NCI-H345 treated with DMSO at 0.1 percent for 48 hours (cell line): ENCODE measurements at regions not wholly inside any gene's neighbourhood (a gene's known extent, or its start where the extent isn't known, plus 50 kb on each side); places are given as distances from the start of the nearest gene placed in this dataset.
"Not testable (repeated sequence)": the region's sequence is repeated elsewhere in the genome, so short reads cannot be mapped to it uniquely, and the experiment has no call there.

ENCODE experiments used
- DNase-seq: peaks from one replicate; lab custom pipeline; 2025; ENCODE audit not compliant: unreplicated experiment; lab: John Stamatoyannopoulos, UW

GRCh38 chr14:44388306-44388705 is 118.8 kb downstream of the FSCB start:
- DNase-seq: no peak

GRCh38 chr14:44385906-44386305 is 121.2 kb downstream of the FSCB start:
- DNase-seq: no peak

DNA sequence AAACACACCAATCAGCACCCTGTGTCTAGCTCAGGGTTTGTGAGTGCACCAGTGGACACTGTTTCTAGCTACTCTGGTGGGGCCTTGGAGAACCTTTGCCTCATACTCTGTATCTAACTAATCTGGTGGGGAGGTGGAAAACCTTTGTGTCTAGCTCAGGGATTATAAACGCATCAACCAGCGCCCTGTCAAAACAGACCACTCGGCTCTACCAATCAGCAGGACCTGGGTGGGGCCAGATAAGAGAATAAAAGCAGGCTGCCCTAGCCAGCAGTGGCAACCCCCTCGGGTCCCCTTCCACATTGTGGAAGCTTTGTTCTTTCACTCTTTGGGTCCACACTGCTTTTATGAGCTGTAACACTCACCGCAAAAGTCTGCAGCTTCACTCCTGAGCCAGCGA is 121.8 kb downstream of the FSCB start:
- DNase-seq: not testable (repeated sequence)

- DNase-seq: not testable (repeated sequence)
These were observed 122.3 kb downstream of the FSCB start for GRCh38 chr14:44384601-44385293.

DNA sequence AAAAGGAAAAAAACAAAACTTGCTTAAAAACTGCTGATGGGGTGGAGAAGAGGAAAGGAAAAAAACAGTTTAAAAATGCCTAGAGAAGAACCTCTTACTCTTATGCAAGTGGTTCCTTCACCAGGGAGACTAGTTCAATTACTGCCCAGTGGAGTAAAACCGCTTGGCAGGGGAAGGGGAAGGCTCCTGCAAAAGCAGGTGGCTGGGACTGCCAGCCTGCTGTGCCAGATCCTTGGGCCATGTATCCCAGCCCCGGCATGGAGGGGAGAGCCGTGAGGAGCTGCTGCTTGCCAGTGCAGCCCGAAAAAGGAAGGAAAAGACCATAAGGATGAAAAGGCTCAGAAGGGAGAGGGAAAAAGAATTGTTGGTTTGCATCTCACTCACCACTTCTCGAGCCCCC is 123.0 kb downstream of the FSCB start:
- no peak for DNase-seq

DNA sequence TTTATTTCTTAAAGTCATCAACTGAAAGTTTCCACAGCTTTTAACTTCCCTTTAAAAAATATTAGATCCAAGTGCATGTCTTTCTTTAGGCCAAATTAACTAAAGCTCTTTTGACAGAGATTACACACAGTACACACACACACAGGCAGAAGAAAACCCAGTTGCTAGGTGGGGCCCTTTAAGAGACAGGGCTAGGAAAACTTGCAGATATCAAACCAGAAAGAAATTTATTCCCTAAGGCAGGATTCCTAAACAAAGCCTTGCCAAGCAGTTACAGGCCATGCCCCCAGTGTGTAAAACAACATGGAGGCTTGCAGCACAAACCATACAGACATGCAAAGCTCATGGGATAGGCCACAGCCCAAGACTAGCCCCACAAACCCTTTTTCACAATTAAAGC is 123.4 kb downstream of the FSCB start:
- no peak for DNase-seq

DNA sequence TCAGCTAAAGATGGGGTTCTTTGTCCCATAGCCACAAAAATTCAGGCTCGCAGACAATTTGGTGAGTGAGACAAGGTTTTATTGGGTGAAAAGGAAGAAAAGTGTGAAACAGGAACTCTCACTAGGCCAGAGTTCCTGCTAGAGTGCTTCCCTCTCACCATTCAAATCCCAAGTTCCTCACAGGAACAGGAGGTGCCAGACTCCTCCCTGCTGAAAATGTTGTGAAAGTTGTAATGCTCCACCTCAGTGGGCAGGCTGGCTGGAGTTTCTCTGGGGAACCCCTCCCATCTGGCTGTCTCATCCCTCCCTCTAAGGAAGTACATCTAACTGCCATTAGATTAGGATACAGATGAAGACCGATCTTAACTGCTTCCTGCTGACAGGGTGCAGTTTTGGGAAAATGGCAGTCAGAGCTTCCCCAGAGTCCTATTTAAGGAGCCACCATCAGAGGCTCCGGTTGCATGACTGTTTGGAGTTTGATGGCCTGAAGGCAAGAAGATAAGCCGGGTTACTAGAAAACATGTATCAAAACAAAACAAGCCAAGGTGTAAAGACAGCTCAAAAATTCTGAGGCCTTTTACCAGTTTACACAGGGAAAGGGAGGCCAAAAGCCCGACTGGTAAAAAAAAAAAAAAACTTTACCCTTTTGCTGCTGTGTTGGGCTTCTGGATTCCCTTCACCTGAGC is 127.6 kb downstream of the FSCB start:
- no peak for DNase-seq

GRCh38 chr14:44374906-44375305 is 132.2 kb downstream of the FSCB start:
- DNase-seq: no peak

DNA sequence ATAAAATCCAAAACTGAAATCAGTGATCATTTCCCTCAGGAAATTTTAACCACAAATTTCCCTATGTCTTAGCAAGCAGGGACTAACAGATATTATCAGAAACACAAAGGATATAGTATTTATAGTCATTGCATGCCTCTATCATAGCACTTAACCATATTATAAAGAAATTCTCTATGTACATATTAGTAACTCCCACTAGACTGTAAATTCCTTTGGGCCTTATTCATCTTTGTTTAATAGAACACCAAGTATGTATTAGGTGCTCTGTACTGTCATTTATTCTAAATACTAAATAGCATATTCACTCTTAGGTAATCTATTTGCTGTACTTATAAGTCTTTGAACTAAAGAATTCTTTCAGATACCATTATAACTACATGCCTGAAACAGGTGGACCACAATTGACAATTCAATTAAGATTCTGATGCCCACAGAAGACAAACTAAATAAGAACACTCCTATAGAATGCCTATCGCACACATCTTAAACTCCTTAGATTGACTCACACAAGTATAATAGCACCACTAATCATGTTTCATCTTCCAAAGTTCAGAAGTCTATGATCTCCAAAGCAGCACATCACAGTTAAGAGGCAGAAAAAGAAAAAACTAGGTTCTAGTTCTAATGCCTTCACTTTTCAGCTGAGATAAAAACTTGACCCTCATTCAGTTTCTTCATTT is 134.1 kb downstream of the FSCB start:
- DNase-seq: no peak

GRCh38 chr14:44372231-44372630 is 134.9 kb downstream of the FSCB start:
- DNase-seq: no peak

GRCh38 chr14:44370727-44371126 is 136.4 kb downstream of the FSCB start:
- DNase-seq: no peak

DNA sequence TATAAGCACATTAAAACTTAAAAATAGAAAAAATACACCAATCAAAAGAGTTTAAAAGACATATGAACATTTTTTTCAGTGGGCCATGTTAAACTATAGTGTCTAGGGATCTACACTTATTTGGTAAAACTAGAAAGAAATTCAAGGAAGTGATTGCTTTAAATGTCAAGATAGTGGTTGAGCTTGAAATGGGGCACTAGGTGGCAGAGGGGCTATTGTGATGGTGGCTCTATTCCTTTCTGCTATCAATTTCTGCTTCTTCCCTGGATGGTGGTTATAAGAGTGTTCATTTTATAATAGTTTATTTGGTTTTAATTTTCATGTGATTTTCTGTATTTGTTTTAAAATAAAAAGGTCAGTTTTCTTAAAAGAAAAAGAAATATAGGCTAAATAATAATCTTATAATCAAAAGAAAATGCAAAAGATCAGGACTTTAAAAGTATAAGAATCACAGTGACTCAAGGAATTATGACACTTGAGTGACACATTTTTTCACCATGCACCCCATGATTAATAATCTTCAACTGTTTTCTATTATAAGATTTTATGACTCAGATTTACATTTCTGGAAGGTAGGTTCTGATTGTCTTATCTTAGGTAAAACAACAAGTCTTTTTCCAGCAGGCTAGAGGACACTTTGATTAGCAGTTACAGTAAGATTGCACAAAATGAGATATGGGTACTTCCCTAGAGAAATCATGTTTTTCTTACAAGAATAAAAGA is 137.5 kb downstream of the FSCB start:
- no peak for DNase-seq

DNA sequence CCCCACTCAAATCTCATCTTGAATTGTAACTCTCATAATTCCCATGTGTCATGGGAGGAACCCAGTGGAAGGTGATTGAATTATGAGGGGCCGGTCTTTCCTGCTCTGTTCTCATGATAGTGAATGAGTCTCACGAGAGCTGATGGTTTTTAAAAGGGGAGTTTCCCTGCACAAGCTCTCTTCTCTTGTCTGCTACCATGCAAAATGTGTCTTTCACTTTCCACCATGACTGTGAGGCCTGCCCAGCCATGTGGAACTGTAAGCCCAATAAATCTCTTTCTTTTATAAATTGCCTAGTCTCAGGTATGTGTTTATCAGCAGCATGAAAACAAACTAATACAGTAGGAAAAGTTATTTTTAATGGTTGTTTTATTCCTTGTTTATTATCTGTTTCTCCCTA is 146.0 kb downstream of the FSCB start:
- no peak for DNase-seq

DNA sequence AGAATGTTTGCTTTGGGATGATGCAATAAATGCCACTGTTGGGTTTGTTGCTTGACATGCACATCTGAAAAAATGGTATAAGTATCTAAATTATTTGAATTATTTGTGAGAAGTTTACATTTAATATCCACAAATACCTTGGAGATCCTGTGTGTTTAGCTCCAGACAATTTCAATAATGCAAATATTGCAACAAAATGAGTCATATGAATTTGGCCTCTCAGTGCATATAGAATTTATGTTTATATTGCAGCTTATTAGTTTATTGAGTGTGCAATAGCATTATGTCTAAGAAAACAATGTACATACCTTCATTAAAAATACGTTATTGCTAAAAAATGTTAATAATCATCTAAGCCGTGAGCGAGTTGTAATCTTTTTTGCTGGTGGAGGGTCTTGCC is 153.3 kb downstream of the FSCB start:
- DNase-seq: no peak

GRCh38 chr14:44352201-44352600 is 154.9 kb downstream of the FSCB start:
- no peak for DNase-seq

- DNase-seq: no peak
These were observed 159.8 kb downstream of the FSCB start for GRCh38 chr14:44347316-44347715.

GRCh38 chr14:44341116-44341515 is 166.0 kb downstream of the FSCB start:
- no peak for DNase-seq

GRCh38 chr14:44339862-44340261 is 167.2 kb downstream of the FSCB start:
- DNase-seq: no peak

GRCh38 chr14:44339231-44339630 is 167.9 kb downstream of the FSCB start:
- no peak for DNase-seq

- no peak for DNase-seq
These were observed 189.7 kb downstream of the FSCB start for GRCh38 chr14:44317441-44317746.

DNA sequence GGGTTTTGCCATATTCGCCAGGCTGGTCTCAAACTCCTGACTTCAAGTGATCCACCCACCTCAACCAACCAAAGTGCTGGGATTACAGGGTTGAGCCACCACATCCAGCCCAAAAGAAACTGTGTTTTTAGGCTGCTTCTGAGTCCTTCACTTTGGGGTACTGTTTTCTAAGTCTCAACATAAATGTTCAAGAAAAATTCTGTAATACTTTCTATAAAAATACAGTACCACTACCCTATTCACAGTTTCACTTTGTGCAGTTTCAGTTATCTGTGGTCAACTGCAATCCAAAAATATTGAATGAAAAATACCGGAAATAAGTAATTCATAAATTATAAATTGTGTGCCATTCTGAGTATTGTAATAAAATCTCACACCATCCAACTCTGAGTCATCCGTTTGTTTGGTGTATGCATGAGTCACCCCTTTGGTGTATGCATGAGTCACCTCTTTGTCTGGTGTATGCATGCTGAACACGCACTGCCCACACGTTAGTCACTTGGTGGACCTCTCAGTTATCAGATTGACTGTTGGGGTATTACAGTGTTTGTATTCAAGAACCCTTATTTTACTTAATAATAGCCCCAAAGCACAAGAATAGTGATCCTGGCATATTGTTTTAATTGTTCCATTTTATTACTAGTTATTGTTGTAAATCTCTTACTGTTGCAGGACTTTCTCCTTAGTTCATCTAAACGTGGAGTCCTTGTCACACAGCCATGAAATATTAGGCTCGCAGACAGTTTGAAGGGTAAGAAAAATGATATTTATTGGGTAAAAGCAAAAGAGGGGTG is 190.2 kb downstream of the FSCB start:
- DNase-seq: no peak
